ENCODE measurements at regions not wholly inside any gene's neighbourhood (a gene's known extent, or its start where the extent isn't known, plus 50 kb on each side); places are given as distances from the start of the nearest gene placed in this dataset.

DNA sequence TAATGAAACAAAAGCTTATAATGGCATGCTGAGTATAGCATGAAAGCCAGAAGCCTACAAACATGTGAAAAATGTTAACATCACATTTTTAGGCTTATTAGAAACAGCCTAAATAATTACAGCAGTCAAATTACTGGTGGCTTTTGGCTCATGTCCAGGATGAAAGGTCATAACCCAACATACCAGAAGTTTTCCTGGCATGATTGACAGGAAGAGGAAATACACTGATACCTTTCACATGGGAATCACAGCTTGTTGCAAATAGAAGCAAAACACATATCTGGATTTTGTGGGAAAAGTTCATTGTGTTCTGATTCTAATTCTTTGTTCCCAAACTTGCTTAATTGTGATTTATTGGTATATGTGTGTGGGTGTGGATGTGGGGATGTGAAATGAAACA, 393.5 kb upstream of the ARRDC4 start:
- ChIA-PET CTCF (ENCODE audit: low intra/inter-chr PET ratio) (no interaction called here), POLR2A (no interaction called here)
- BruUV-seq (replicated peaks) = no TSS peak
- Histone ChIP-seq H3K27me3 (ENCODE audit: control insufficient read depth in 2 of 2, insufficient read depth in 2 of 2, low read length in 2 of 2) (no peaks in the 10 kb centered on the region), H3K9me1 (ENCODE audit: control insufficient read depth, insufficient read depth, low read length) (no peaks in the 10 kb centered on the region), H3K9ac (ENCODE audit: insufficient read depth in 1 of 2, low read depth in 2 of 2, low read length in 2 of 2) (no peak overlapping the region), H2AFZ (ENCODE audit: low read depth, low read length) (no peak overlapping the region), H4K20me1 (replicated peaks; ENCODE audit: control insufficient read depth, insufficient read depth, low read length) (no peaks in the 10 kb centered on the region), H3K9me3 (replicated peaks; ENCODE audit: control insufficient read depth, insufficient read depth, low read depth, low read length) (no peaks in the 10 kb centered on the region), H3K4me1 (replicated peaks in 1 of 2; ENCODE audit: control insufficient read depth in 2 of 2, insufficient read depth in 2 of 2, low read length in 2 of 2) (no peaks in the 10 kb centered on the region), H3K36me3 (ENCODE audit: control insufficient read depth, insufficient read depth, low read length) (no peaks in the 10 kb centered on the region), H3K4me2 (ENCODE audit: insufficient read depth, low read length) (no peak overlapping the region), H3K27ac (ENCODE audit: extremely low read depth, low read depth, low read length) (no peak overlapping the region), H3K4me3 (no peak overlapping the region), H3K79me2 (ENCODE audit: control insufficient read depth, insufficient read depth, low read length) (no peaks in the 10 kb centered on the region)
- no peak for ATAC-seq
- TF ChIP-seq MECOM (CRISPR knock-in tag; IDR thresholded peaks at IDR 0.05) (no peak), ETS1 (conservative IDR thresholded peaks at IDR 0.05; ENCODE audit: control insufficient read depth, low read depth, low read length) (no peak), ZNF445 (CRISPR knock-in tag; IDR thresholded peaks at IDR 0.05; ENCODE audit: low read depth) (no peak), ZBTB43 (CRISPR knock-in tag; IDR thresholded peaks at IDR 0.05) (no peak), SREBF1 (IDR thresholded peaks at IDR 0.05; ENCODE audit: borderline replicate concordance, low read depth, low read length) (no peak), FOXM1 (IDR thresholded peaks at IDR 0.05; ENCODE audit: low read depth) (no peak), FOXM1 (CRISPR knock-in tag; IDR thresholded peaks at IDR 0.05; ENCODE audit: low read depth) (no peak), MYBL2 (IDR thresholded peaks at IDR 0.05; ENCODE audit: low read depth) (no peak), MYBL2 (CRISPR knock-in tag; IDR thresholded peaks at IDR 0.05; ENCODE audit: borderline replicate concordance) (no peak), ESRRB (CRISPR knock-in tag; IDR thresholded peaks at IDR 0.05; ENCODE audit: borderline replicate concordance) (no peak), ZFP30 (CRISPR knock-in tag; IDR thresholded peaks at IDR 0.05; ENCODE audit: borderline replicate concordance) (no peak), KDM5B (IDR thresholded peaks at IDR 0.05; ENCODE audit: insufficient replicate concordance, low read depth, low read length) (no peak), CHD4 (IDR thresholded peaks at IDR 0.05; ENCODE audit: insufficient read depth, insufficient replicate concordance, low read depth, low read length, poor library complexity, severe bottlenecking) (no peak), MCM3 (IDR thresholded peaks at IDR 0.05) (no peak), ZNF717 (CRISPR knock-in tag; IDR thresholded peaks at IDR 0.05) (no peak), FOXK1 (CRISPR knock-in tag; IDR thresholded peaks at IDR 0.05; ENCODE audit: borderline replicate concordance) (no peak)
- TF ChIP-seq, protein P1, sequence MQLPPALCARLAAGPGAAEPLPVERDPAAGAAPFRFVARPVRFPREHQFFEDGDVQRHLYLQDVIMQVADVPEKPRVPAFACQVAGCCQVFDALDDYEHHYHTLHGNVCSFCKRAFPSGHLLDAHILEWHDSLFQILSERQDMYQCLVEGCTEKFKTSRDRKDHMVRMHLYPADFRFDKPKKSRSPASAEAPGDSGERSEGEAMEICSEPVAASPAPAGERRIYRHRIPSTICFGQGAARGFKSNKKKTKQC (CRISPR knock-in tag; IDR thresholded peaks at IDR 0.05) = no peak
- no peak for DNase-seq (ENCODE audit: extremely low read depth in 1 of 4, low spot score in 3 of 4)
- intact Hi-C loops (cut with micrococcal nuclease) = no loop called here
- in situ Hi-C loops (cut with MboI) = no loop called here
- no peak for FAIRE-seq

All from K562 (cell line).